GM19239 (cell line): ENCODE measurements at regions not wholly inside any gene's neighbourhood (a gene's known extent, or its start where the extent isn't known, plus 50 kb on each side); places are given as distances from the start of the nearest gene placed in this dataset.
"Not testable (repeated sequence)": the region's sequence is repeated elsewhere in the genome, so short reads cannot be mapped to it uniquely, and the experiment has no call there.

ENCODE experiments used
- DNase-seq: peaks from one replicate; pipeline ENCODE4 v3.0.0; 2011; ENCODE audit warnings: low spot score; ENCODE audit not compliant: insufficient read length
- FAIRE-seq: peaks from 2 replicates; lab custom pipeline; 2011; peaks lifted over from hg19 to GRCh38; lab: Jason Lieb, UNC

DNA sequence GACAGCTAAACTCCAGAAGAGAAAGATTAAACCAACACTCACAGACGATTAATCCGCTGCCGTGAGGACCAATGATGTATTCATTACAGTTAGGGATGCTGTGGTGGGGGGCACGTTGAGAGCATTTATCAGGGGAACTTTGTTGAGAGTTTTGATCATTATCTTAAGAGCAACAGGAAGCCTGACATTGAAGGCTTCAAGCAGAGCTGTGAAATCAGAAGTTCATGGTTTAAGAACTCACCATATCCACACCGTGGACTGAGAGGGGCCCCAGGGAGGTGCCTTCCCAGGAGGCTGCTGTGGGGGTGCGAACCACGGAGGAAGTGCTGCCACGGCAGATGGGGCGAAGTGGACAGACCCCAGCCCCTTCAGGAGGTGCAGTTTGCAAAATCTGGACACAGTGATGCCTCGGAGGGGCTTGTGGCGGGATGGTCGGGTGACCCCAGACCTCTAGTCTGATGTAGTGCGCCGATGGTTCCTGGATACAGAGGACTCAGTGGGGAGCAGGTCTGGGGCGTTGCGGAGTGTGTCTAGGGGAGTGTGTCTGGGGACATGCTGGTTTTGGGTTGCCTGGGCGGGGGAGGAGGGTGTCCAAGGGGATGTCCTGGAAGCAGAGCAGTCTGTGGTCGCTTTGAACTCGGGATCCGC lies 73.0 kb downstream of the DIO3 start:
- DNase-seq: no peak
- FAIRE-seq: no peak

DNA sequence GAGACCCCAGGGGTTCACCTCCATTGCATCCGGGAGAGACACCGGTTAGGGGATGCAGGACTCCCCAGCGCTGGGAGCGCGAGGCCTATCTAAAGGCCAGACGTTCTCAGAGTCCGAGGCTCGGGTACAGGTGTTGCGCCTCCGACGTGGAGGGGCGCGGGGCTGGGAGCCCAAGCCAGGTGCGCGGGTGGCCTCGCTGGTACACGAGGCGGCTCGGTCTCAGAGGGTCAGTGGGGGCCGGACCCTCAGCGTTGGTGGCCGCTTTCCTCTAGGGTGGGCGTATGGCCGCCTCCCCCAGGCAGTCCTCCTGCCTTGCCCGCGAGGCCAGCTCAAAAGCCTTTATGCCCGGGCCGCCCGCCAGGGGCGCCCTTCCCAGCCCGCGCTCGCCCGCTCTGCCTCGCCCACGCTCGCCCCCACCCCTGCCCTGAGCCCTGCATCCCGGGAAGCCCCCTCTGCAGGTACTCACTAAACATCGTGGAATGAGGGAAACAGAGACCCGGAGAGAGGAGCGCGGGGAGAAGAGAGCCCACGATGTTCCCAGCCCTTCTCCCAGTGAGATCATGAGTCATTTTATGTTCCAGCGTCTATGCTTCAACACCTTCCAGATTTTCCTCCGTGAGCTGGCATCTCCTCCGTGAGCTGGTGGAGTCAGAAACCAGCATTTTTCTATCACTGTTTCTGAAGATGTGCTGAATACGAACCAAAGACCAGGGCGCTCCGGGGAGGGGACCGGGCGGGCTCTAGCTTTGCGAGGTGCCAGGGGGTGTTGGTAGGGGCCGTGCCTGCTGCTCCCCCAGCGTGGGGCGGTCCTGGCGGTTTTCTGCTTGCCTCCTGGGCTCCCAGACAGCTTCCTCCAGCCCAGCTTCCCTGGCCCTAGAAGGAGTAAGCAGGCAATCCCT lies 73.8 kb downstream of the DIO3 start:
- DNase-seq: no peak
- FAIRE-seq: no peak

DNA sequence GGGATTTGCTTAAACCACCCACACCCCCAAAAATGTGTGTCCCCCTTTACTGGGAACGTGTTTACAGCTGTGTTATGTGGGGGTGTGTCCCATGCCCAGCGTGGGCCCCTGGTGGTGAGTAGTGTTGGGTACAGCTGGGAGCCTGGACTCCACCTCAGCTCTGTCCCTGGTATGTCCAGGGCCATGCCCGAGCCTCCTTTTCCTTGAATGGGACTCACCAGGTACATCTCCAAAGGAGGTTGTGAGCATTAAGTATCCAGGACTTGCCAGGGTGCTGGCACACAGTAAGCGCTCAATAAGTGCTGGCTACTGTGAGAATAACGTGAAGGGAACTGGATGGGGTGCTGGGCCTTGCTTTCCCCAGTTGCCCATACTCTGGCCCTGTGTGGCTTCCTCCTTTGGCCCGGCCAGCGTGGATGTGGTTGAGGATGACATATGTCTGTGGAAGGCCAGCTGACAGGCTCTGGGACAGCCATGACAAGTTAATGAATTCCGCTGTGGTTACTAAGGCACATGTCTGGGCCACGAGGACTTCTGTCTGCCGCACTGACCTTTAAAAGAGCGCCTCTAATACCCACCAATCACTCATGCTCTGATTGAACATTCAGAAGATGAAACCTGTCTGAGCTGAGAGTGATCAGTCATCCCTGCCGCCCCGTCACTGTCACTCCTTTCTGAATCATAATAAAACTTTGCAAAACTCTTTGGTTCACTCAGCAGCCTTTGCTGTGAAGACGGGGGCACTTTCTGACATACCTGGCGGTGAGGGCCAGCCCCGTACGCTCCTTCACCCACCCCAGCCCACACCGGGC lies 74.7 kb downstream of the DIO3 start:
- no peak for DNase-seq
- FAIRE-seq: no peak

DNA sequence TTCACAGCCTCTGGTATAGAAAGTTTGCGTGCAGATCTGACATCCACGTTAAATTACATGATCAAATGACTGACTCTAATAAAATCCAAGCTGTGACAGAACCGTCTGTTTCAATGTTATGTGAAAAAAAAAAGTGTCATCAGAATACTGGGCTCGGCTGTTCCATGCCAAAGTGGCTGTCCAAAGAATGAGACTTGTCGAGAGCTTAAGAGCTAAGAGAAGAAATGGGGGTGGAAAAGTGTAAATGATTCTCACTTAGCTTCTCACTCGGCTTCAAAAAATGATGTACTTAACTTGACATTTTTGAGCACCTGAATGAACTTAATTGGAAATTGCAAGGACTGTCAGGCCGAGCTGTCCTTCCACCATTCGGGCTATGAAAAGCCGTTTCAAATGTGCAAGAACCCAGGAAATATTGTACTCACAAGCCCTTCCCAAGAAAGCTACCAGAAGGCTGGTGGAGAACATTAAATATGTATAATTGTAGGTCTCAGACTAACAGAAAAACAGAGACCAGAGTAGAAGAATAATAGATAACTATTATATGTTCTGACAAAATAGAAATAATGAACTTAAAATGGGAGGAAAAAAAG lies 78.0 kb downstream of the DIO3 start:
- no peak for FAIRE-seq

DNA sequence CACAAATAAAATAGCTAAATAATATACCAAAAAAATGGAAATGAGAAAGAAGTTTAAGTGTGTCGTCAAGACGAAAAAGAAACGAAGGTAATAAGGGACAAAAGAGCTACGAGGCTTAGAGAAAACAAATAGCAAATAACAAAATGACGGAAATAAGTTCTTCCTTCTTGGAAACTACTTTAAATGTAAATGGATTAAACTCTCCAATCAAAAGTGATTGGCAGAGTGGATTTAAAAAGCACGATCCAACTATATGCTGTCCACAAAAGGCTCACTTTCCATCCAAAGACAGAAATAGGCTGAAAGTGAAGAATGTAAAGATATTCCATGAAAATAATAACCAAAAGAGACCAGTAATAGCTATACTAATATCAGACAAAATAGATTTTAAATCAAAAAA lies 82.4 kb downstream of the DIO3 start:
- no peak for DNase-seq
- FAIRE-seq: peak; percentile 8

More for the DNA sequence above, 78.0 kb downstream of the DIO3 start:
- no peak for DNase-seq

DNA sequence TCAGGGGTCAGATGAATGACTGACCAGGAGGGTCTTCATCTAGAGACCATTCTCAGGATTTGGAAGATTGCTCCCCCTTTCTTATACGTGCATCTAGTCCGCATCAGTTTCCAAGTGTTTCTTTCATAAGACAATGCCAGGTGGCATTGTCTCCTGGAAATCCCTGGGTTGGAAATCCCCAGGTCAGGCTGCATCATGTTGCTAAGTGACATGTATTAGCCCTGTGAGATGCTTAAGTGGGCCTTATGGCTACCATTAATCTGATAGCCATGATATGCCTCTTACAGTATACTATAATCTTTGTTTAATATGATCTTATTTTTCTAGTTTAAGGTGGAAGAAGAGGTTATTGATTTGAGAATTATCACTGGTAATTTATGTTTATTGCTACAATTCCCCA lies 92.8 kb downstream of the DIO3 start:
- no peak for FAIRE-seq
- DNase-seq: no peak

DNA sequence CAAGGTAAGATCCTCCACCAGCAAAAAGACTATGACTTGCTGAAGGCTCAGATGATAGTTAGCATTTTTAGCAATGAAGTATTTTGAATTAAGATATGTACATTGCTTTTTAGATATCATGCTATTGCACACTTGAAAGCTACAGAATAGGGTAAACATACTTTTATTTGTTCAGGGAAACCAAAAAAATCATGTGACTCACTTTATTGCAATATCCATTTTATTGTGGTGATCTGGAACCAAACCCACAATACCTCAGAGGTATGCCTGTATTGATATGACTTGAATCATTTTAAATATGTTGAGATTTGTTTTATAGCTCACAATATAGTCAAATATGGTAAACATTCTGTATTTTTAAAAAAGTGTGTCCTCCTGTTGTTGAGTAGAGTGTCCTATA lies 96.1 kb downstream of the DIO3 start:
- FAIRE-seq (no peak), DNase-seq (no peak)

DNA sequence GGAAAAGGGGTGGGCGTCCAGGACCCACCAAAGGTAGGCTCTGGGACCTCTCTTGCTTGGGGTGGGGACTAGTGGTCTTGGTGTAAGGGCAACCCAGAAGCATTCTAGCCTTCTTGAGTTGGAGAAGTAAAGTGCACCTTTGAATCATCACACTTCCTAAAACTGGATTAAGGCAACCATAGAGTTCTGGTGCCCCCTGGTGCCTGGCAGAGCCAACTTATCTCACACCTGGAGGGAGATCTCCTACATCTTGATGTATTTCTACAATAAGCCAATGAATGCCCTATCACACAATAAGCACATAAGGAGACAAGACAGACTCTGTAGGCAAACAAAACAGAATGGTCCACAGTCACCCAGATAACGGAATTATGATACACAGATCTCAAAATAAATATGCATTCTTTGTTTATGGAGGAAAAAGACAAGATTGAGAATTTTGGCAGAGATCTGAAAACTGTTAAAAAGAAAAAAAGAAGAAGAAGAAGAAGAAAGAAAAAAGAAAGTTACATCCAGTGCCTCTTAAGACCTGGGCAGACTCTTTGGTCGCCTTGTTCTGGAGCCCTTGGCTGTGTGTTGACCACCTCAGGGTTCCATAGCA lies 95.9 kb upstream of the PPP2R5C start:
- FAIRE-seq (peak; percentile 72), DNase-seq (peak; percentile 9)

DNA sequence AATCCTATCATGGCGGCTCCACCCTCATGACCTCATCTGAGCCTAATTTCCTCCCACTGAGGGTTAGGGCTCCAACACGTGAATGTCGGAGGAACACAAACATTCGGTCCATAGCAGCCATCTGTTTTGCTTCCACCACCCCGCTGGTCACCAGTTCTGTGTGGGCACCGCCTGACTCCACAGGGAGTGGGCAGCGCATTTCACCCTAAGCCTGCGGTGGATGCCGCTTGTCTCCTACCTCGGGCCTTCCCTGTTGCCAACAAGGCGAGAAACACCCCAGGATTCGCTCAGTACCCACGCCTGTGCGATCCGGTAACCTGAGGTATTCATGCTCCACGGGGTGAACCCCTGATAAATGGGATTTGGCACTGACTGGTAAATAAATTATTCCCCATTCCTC lies 95.2 kb upstream of the PPP2R5C start:
- no peak for FAIRE-seq
- DNase-seq: no peak

DNA sequence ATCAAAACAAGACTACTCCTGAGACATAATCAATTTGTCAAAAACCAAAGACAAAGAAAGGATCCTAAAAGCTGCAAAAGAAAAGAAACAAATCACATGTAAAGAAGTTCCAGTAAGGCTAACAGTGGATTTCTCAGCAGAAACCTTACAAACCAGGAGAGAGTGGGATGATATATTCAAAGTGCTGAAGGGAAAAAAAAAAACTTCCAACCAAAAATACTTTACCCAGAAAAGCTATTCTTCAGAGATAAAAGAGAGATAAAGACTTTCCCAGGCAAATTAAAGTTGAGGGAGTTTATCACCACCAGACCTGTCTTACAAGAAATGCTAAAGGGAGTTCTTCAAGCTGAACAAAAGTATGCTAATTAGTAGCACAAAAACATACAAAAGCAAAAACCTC lies 91.9 kb upstream of the PPP2R5C start:
- DNase-seq: no peak
- no peak for FAIRE-seq

DNA sequence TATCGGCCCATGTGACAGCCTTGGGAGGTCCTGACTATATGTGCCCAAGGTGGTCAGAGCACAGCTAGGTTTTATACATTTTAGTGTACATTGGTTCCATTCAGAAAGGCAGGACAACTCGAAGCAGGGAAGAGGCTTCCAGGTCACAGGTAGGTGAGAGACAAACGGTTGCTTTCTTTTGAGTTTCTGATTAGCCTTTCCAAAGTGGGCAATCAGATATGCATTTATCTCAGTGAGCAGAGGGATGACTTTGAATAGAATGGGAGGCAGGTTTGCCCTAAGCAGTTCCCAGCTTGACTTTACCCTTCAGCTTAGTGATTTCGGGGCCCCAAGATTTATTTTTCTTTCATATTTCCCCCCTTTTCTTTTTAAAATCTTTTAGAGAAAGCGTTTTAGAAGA lies 87.6 kb upstream of the PPP2R5C start:
- DNase-seq (no peak), FAIRE-seq (no peak)

DNA sequence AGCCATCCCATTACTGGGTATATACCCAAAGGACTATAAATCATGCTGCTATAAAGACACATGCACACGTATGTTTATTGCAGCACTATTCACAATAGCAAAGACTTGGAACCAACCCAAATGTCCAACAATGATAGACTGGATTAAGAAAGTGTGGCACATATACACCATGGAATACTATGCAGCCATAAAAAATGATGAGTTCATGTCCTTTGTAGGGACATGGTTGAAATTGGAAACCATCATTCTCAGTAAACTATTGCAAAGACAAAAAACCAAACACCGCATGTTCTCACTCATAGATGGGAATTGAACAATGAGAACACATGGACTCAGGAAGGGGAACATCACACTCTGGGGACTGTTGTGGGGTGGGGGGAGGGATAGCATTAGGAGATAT lies 85.7 kb upstream of the PPP2R5C start:
- FAIRE-seq, DNase-seq: not testable (repeated sequence)

DNA sequence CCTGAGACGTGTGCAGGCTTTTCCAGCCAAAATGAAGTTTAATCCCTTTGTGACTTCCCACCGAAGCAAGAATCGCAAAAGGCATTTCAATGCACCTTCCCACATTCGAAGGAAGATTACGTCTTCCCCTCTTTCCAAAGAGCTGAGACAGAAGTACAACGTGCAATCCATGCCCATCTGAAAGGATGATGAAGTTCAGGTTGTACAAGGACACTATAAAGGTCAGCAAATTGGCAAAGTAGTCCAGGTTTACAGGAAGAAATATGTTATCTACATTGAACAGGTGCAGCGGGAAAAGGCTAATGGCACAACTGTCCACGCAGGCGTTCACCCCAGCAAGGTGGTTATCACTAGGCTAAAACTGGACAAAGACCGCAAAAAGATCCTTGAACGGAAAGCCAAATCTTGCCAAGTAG lies 83.6 kb upstream of the PPP2R5C start:
- FAIRE-seq, DNase-seq: not testable (repeated sequence)

DNA sequence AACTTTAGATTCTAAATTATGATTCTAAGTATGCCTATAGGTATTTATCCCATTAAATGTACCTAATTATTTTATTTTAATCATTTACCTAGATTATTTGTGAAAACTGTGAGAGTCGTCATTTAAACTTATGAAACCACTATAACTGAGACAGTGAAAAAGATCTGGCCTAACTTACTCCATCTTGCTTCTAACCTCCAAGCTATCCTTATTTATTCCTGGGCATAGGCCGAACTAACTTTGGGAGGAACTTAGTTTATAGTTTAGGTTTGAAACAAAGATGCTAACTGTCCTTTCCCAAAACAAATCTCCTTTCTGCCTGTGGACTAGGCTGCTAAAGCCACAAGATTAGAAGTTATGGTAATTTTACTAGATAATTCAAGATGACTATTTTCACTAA lies 79.7 kb upstream of the PPP2R5C start:
- no peak for DNase-seq
- FAIRE-seq: no peak

DNA sequence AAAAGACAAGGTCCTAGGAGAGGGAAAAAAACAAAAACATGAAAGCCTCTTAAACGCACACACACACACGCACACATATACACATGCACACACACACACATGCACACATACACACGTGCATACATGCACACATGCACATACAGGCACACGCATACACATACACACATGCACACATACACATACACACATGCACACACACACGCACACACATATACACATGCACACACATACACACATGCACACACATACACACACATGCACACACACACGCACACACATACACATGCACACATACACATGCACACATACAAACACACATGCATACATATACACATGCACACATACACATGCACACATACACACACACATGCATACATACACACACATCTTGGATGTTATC lies 78.1 kb upstream of the PPP2R5C start:
- DNase-seq (no peak), FAIRE-seq (no peak)

DNA sequence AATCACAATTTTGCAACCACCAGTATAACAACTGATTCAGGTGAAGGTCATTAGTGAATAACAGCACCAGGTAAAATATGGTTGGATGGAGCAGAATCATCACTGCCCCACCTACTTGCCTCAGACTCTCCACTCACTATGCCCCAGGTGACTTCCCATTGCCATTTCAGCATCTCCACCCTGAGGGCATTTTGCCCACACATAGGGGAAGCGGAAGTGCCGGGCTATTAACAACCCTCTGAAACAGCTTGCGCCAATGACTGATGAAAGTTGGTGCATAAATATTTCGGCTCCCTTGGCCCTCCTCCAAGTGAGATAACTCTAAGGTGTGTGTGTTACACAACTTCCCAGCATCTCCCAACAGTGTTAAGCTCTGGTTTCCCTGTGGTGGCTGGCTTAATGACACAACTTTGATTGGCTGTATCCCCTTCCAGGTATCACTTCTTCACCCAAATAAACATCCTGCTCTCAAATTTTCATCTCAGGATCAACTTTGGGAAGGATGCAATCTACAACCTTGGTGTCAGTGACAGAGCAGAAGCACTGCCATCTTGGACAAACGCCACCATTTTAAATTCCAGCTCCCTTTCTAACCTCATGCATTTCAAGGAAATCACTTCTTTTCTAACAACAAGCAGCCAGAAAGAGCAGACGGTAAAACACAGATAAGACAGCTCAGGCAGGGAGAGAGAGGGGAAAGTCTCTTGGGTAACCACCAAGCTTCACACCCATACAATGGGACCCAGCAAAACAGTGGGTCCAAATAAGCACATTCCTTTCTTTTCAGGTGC lies 73.6 kb upstream of the PPP2R5C start:
- no peak for FAIRE-seq
- DNase-seq: no peak

DNA sequence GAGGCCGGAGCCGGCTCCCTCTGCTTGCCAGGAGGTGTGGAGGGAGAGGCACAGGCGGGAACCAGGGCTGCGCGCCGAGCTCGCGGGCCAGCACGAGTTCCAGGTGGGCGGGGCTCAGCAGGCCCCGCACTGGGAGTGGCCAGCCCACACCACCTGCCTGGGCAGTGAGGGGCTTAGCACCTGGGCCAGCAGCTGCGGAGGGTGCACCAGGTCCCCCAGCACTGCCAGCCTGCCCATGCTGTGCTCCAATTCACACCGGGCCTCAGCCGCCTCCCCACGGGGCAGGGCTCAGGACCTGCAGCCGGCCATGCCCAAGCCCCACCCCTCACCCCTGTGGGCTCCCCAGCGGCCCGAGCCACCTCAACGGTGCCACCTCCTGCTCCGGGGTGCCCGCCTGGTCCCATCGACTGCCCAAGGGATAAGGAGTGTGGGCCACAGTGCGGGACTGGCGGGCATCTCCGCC lies 72.4 kb upstream of the PPP2R5C start:
- DNase-seq: no peak
- FAIRE-seq: no peak

DNA sequence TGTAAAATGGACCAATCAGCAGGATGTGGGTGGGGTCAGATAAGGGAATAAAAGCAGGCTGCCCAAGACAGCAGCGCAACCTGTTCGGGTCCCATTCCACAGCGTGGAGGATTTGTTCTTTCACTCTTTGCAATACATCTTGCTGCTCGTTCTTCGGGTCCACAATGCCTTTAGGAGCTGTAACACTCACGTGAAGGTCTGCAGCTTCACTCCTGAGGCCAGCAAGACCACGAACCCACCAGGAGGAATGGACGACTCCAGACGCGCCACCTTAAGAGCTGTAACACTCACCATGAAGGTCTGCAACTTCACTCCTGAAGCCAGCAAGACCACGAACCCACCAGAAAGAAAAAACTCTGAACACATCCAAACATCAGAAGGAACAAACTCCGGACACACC lies 71.5 kb upstream of the PPP2R5C start:
- DNase-seq, FAIRE-seq: not testable (repeated sequence)

DNA sequence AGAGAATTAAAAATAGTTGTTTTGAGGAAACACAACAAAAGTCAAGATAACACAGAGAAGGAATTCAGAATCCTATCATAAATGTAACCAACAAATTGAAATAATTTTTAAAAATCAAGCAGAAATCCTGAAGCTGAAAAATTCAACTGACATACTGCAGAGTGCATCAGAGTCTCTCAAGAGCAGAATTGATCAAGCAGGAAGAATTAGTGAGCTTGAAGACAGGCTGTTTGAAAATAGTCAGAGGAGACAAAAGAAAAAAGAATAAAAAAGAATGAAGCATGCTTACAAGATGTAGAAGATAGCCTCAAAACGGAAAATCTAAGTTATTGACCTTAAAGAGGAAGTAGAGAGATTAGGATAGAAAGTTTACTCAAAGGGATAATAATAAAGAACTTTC lies 65.8 kb upstream of the PPP2R5C start:
- FAIRE-seq: no peak

More for the DNA sequence above, 65.8 kb upstream of the PPP2R5C start:
- no peak for DNase-seq
